HG03175 (cell line): ENCODE measurements at regions not wholly inside any gene's neighbourhood (a gene's known extent, or its start where the extent isn't known, plus 50 kb on each side); places are given as distances from the start of the nearest gene placed in this dataset.
"Not testable (repeated sequence)": the region's sequence is repeated elsewhere in the genome, so short reads cannot be mapped to it uniquely, and the experiment has no call there.

Experiments used
- ATAC-seq: cut with Tn5 transposase; IDR thresholded peaks from one replicate; pipeline ENCODE4 v1.9.1; 2021; ENCODE audit warnings: mild to moderate bottlenecking, moderate library complexity; ENCODE audit not compliant: unreplicated experiment

DNA sequence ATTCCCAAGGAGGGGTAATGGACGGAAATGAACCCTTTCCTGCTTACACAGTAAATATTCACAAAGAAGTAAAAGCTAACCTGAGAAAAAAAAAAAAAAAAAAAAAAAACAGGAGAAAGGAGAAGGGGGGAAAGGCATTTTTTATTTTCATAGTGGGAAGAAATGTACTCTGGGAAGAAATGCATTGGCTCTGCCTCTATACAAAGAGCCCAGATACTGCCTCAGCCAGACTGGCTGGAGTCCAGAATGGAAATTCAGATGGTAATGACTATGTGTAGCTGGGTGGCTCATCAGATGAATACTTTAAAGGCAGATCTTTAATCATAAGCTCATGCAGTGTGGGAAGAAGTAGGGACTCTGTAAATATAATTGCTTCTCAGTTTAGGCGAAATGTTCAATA is 124.9 kb upstream of the ZNF608 start:
- no peak for ATAC-seq

DNA sequence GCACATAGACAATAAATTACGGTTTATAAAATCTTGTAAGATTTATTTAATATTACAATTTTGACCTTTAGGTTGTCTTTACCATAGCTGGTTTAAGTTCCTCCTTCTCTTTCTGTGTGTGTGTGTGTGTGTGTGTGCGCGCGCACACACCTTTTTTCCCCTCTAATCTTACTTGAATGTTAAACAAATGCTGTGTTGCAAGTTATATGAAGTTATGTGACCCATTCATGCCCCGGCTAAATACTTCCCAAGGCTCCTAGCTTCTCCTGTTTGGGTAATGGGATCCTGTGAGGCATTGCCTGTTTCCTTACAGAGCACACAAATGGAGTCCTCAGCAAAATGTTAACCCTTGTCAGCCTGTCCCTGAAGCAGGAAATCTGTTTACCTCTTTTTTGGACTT is 125.6 kb upstream of the ZNF608 start:
- ATAC-seq: no peak

DNA sequence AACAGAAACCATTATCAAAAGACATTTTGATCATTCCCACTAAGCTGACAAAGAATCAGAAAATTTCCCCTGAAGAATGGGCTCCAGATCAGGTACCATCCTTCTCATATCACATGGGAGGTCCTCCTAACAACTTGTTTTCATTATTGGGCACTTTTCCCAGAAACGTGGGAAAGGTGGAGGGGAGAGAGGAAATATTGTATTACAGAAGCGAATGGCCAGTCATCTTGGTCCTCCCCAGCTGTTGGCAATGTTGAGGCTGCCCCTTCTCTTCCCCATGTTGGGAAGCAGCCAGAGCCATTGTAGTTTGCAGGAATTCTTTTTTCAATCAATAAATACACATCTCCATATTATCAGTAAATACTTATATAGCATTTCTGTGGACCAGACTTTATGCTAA is 126.2 kb upstream of the ZNF608 start:
- no peak for ATAC-seq

DNA sequence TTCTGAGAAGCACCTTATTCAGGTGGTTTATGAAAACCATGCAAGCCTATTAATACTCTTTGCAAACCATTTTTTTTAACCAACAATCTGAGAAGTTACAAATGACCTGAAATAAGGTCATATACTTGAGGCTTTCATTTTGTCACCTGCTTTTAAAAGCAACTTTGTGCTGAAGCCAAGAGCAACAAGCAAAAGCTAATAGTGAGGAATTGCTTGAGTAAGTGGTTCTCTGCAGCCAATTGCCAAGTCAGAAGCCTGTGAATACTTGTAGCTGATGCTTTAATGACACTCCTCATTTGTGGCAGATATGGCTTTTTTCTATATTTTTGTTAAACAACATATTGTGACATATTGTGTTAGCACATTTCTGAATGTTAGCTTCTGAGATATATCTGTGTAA is 126.7 kb upstream of the ZNF608 start:
- no peak for ATAC-seq

DNA sequence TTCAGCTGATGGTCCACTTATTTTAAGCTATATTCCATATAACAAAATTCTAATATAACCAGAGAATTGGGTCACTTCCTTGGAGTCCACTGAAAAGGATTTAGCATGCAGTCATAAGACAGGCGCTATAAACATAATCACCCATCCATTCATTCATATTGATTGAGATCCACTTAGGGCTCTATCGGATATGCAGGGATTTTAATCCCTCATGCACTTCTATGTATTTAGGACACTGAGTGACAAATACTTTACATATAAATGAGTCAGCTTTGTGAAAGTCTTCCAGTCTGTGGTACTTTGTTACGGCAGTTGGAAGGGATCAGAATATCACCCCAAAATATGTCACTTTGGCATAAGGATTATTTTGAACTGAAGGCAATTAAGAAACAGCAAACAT is 127.3 kb upstream of the ZNF608 start:
- no peak for ATAC-seq

DNA sequence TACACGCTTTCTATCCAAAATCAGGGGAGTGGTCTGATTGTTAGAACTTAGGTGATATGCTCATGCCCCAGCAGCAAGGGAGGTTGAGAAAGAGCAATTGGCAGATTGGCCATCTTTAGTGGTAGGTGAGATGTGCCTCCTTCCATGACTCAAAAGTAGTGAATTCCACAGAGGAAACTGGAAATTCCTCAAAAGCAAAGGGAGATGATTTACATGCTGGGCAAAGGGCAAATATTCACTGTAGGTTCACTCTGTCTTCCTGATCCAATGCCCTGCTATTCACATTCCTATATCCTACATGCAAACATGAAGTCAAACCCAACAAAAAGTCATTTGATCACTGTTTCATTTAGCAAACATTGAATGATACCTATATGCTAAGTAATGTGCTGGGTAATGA is 130.1 kb upstream of the ZNF608 start:
- ATAC-seq: no peak

DNA sequence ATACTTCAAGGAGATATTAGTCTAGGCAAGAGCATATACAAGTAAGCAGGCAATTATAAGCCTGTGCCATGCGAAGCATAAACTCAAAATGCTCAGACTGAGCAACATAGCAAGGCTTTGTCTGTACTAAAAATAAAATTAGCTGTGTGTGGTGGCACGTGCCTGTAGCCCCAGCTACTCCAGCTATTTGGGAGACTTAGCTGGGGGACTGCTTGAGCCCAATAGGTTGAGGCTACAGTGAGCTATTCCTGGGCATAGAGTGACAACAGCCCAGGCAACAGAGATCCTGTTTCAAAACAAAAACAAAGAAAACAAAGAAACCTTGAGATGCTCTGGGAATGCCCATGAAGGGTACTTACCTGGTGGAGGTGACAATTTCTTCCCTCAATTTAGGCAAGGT is 130.5 kb upstream of the ZNF608 start:
- no peak for ATAC-seq

DNA sequence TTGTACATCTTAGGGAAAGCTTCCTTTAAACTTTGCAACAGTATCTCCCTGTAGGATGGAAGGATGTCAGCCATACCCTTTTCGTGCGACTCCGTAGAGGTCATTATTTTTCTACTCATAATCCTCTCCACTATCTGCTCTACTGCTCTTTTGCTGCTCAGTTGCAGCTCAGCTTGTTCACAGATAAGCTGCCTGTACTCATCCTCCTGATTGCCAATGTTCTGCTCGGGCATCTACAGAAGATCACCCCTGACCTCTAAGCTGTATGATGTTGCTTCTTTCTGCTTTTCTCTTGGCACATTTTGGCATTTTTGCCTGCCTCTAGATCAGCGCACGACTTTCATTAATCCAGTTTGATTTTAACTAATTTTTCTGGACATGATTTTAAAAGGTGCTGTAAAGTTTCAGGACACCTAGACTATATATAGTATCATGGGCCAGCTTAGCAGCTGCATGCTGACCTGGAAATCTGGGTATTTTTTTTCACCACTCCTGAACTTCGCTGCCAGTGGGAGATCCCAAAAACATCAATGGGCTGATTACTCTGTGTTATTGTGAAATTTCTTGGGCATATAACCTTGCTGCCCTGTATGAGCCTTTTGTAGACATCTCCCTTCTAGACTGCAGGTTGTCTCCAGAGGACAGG is 131.2 kb upstream of the ZNF608 start:
- ATAC-seq: no peak

DNA sequence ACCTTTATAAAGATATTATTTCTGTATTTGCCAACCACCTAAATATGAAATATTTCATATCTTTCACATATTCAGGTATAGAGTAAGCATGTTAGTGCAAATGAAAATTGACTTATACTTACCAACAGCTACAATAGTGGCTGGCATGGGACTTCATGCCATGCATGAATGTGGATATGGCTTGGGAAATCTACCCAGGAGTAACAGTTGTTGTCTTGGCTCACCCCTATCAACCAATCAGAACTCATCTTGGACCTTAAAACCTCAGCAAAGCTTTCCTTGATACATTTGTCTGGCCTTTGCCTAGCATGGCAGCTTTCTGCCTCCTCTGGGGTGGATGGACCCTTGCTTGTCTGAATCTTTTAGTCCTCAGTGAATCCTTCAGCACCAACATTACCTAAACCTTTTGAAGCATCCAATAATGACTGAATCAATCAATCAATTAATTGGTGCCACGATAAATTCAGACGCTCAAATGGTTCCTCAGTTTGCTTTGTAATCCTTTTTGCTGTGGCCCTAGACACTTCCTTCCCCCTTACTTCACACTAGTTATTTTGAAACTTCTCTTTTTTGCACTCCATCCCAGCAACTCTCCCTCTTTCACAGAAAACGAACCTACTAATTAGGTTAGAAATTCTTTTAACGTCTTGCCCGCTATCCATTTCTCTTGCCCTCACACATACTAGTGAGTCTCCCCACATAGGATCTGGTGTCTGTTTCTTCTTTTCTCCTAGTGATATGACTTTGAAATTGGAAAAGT is 132.3 kb upstream of the ZNF608 start:
- no peak for ATAC-seq

DNA sequence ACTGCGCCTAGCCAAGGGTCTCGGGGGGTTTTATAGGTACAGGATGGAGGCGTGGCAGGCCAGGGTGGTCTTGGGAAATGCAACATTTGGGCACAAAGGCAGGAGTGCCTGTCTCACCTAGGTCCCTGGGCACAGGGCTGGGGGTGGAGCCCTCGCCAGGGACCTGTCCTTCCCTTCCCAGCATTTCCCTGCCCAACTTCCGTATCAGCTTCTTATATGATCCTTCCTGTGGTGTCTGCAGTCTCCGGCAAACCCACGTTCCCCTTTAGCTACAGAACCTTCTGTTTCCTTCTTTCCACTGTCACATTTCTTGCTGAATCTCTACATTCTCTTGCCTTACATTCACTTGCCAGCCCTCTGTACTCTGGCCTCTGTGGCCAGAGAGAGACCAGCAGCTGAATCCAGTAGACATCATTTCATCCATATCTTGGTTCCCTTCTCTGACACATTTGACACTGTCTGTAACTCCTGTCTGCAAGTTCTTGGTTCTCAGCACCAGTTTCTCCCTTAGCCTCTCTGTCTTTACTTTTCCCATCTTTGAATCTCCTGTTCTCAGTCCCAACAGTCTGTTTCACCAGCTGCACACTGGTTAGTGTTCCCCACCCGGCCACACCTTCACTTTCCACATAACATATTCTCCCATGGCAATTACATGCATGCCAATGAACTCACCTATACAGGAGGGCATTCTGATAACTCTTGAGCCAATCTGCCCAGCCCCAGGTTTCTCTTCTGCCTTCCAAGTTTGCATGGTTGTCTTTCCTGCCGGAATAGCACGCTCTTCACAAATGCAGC is 134.7 kb upstream of the ZNF608 start:
- ATAC-seq: no peak

DNA sequence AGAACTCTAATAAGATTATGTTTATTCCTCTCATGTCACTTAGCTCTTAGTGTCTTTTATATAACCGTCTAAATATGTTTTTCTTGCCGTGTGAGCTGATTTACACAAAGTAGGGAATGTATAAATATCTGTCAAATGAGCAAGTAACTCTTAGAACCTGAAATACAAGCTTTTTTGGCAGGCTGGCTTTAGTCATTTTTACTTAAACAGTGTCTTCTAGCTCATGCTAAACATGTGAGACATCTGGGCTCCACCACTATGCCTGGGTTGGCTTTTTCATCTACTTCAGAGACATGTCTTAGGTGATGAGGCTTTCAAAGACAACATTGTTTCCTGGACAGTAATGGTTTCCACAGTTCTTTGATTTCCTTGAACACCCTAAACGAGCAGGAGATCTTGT is 137.2 kb upstream of the ZNF608 start:
- ATAC-seq: no peak

DNA sequence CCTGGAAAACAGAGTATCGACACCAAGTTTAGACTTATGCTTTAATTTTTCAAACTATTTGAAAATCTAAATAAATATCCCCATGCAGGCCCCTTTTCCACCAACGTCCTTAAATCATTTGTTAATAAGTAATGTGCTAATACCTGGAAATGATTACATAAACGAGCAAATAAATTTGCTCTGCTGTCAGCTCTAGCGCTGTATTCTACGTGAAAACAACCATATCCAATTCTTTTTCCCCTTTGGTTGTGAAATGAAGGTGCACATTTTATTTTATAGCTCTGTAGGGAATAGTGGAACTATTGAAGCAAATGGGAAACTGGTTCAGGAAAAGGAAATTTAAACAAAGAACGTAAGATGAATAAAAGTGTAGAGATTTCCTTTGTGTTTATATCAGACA is 137.7 kb upstream of the ZNF608 start:
- ATAC-seq: no peak

DNA sequence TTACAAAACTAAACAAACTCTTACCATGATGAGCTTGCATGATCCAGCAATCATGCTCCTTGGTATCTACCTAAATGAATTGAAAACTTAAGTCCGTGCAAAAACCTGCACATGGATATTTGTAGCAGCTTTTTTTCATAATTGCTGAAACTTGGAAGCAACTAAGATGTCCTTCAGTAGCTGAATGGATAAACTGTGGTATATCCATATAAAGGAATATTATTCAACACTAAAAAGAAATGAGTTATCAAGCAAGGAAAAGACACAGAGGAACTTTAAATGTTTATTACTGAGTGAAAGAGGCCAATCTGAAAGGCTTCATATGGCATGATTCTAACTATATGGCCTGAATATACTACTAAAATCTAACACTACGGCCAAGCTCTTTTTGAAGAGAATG is 139.1 kb upstream of the ZNF608 start:
- ATAC-seq: no peak

DNA sequence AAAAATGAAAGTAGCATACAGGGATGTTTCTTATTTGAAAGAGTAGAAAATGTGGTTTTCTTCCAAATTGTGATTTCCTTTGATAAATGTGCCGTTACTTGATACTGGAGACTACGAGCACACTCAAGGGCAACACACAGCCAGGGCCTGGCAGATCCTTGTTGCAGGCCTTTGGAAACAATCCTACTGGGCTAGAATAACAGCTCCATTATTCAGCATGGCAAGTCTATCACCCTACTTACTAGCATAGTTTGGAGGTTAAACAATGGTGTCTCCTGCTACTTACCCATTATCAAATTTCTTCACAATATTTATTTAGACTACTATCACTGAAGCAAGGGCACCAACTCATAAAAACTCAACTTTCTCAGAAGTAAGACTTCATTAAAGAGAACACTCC is 140.8 kb upstream of the ZNF608 start:
- no peak for ATAC-seq

DNA sequence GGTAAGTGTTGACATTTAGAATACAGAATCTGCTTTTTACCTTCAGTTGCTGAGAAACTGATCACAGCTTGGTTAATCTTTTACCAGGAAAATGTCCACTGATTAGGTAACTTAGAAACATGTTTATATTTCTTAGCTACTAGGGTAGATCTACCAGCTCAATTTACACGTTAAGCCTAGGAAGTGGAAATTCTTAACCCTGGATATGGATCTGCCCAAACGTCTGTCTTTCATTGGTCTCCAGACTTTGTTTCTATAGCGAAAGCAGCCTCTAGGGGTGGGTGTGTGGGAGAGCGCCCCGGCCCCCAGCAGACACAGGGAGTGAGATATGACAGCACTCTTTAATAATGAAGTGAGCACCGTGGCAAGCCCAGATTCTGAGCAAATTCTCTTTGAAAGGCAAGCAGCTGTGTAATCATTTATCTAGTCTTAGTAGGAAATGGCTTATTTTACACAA is 141.6 kb upstream of the ZNF608 start:
- ATAC-seq: no peak

DNA sequence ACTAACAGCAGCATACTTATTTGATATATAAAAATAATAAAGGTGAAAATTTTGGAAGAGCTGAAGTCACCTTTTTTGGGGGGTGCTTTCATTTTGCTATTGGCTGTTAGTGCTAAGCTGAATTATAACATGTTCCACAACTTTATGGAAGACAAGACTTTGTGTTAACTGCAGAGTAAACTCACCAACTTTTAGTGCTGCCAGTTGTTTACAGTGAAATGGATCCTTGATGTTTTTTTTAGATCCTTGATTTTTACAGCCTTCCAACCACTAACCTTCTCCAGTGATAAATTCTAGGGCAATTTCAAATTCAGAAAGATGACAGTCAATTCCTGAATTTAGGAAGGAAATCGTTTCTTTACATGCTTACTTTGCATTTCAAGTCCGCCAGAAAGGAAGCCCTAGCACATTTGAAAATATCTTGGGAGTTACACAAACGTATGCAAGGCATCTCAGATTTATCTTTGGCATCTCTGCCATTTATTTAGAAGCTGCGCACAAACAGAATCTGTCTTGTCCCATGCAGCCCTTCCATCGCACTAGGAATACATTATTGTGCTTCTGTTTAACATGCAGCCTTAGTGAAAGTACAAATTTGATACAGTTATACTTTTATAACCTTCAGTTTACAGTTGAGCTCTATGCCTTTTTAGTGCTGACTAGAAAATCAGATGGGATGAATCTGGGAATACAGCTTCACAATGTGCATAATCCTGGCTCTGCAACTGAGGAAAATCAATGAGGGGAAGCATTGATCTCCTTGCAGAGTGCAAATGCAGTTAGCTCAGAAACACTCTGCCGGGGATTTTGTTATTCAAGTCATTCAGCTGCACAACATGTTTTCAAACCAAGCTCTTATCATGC is 142.4 kb upstream of the ZNF608 start:
- ATAC-seq: no peak

DNA sequence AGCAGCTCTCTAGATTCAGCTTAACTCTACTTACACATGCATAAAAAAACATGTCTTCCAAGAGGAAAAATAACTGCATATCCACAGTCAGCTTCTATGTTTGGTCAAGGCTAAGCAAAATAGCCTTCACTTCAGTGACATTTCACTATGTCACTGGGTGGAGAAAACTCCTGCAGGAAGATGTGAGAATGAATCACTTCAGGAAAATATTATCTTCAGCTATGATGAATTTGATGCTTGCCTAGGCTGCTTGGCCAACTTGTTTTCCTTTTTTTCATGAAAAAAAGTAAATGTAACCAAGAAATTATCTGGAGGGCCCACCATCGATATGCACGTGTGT is 143.0 kb upstream of the ZNF608 start:
- no peak for ATAC-seq

DNA sequence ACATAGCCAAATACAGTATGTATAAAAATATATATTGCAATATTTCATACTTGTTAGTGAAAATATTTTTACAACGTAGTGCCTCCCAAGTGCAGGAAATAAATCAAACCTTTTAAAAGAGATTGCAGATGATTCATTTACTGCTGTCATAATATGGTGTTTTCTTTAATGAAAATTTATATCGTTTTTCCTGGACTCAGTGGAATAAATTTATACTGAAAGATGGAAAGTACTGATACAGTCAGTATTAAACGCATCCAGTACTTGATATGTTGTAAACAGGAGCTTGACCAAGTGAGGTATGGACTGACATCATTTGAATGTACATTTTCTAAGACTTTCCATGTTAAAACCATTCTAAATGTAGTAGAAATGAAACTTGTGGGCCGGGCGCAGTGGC is 143.4 kb upstream of the ZNF608 start:
- ATAC-seq: no peak

DNA sequence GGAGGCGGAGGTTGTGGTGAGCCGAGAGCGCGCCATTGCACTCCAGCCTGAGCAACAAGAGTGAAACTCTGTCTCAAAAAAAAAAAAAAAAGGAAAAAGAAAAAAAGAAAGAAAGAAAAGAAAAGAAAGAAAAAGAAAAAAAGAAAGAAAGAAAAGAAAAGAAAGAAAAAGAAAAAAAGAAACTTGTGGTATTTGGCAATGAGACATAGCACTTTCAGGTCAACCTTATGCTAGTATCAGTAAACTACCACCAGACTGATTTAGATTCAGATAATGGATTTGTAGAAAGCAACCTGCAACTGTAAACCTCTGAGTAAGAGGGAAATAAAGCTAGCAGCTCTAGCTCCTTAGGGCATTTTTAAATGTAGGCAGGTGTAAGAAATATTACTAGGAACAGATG is 144.0 kb upstream of the ZNF608 start:
- ATAC-seq: not testable (repeated sequence)

DNA sequence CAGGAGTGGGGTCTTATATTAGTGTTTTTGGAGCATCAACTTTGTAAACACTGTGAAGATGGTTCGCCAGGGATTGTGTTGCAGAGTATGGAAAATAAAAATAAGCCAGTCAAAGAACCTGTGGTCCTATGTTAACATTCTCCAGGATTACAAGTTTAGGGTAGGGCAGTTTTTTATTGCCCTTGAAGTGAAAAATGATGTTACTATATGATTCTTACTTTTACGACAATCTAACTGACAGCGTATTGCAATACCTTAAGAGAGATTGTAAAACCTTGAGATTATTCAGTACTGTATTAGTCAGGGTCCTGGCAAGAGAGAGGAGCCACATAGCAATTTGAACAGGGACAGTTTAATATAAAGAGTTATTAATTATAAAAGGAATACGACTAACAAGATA is 144.7 kb upstream of the ZNF608 start:
- ATAC-seq: no peak

DNA sequence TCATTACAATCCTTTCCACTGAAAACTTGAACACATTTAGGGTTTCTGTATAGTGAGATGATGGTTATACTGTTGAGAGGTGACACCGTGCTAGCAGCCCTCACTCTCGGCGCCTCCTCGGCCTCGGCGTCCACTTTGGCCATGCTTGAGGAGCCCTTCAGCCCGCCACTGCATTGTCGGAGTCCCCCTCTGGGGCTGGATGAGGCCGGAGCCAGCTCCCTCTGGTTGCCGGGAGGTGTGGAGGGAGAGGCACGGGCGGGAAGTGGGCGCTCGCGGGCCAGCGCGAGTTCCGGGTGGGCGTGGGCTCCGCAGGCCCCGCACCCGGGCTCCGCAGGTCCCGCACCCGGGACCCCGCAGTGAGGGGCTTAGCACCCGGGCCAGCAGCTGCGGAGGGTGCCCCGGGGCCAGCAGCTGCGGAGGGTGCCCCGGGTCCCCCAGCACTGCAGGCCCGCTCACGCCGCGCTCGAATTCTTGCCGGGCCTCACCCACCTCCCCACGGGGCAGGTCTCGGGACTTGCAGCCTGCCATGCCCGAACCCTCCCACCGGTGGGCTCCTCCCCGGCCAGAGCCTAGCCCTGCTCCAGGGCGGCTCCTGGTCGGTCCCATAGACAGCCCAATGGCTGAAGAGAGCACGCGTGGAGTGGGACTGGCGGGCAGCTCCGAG is 145.9 kb upstream of the ZNF608 start:
- no peak for ATAC-seq
